ENCODE measurements at regions not wholly inside any gene's neighbourhood (a gene's known extent, or its start where the extent isn't known, plus 50 kb on each side); places are given as distances from the start of the nearest gene placed in this dataset.
A peak's percentile ranks its signal among the peaks of the same experiment; 100 is the strongest.

GRCh38 chr4:115376866-115377265 is 263.4 kb upstream of the NDST4 start:
- H2AFZ ChIP-seq (ENCODE audit: low read length) = peak overlapping the region; percentile 34
- no peak overlapping the region for H3K4me2 ChIP-seq (ENCODE audit: insufficient read depth, low read length, poor library complexity, severe bottlenecking)
- H3K4me3 ChIP-seq (ENCODE audit: low read length in 2 of 2) = no peak overlapping the region
- no peak overlapping the region for H2BK5ac ChIP-seq (ENCODE audit: low read length)
- no peak overlapping the region for H2AK5ac ChIP-seq (ENCODE audit: low read depth, low read length)
- no peaks in the 10 kb centered on the region for H3K79me1 ChIP-seq (ENCODE audit: low read depth, low read length)
- no peak overlapping the region for H2BK120ac ChIP-seq (ENCODE audit: low read depth, low read length)
- no peaks in the 10 kb centered on the region for H3K27me3 ChIP-seq (ENCODE audit: control insufficient read depth in 3 of 3, insufficient read depth in 3 of 3, low read depth in 1 of 3, low read length in 3 of 3)
- no peaks in the 10 kb centered on the region for H3K36me3 ChIP-seq (replicated peaks in 1 of 2; ENCODE audit: control insufficient read depth in 2 of 2, insufficient read depth in 2 of 2, low read length in 2 of 2)
- no peak overlapping the region for H3K4ac ChIP-seq (ENCODE audit: low read length)
- H3K18ac ChIP-seq (ENCODE audit: low read length) = no peak overlapping the region
- H3K9me3 ChIP-seq (replicated peaks in 1 of 2; ENCODE audit: control insufficient read depth in 2 of 2, insufficient read depth in 1 of 2, low read depth in 1 of 2, low read length in 2 of 2) = no peaks in the 10 kb centered on the region
- DNase-seq (ENCODE audit: low spot score) = no peak
- H3K14ac ChIP-seq (ENCODE audit: low read length) = no peak overlapping the region
- H3K27ac ChIP-seq (replicated peaks; ENCODE audit: low read length) = no peak overlapping the region
- H4K8ac ChIP-seq (ENCODE audit: low read depth, low read length) = no peak overlapping the region
- peaks cover 0 to 2% of the 10 kb centered on the region in 2 donors for H3K4me1 ChIP-seq (ENCODE audit: control insufficient read depth in 2 of 2, insufficient read depth in 1 of 2, low read depth in 1 of 2, low read length in 2 of 2)
- H2BK15ac ChIP-seq (ENCODE audit: low read length) = no peak overlapping the region
- no peak overlapping the region for H2BK12ac ChIP-seq (ENCODE audit: low read length)
- no peak overlapping the region for H3K9ac ChIP-seq (ENCODE audit: low read depth, low read length, poor library complexity)
- no CpG with 5 or more reads among the region's 2 CpGs for WGBS, 2 donors (ENCODE audit: extremely low coverage in 2 of 2, insufficient read length in 2 of 2, insufficient replicate concordance in 1 of 2)
- no peak overlapping the region for H3K23ac ChIP-seq (ENCODE audit: low read depth, low read length, poor library complexity)
- no peak overlapping the region for H4K91ac ChIP-seq (ENCODE audit: low read depth, low read length, poor library complexity)

DNA sequence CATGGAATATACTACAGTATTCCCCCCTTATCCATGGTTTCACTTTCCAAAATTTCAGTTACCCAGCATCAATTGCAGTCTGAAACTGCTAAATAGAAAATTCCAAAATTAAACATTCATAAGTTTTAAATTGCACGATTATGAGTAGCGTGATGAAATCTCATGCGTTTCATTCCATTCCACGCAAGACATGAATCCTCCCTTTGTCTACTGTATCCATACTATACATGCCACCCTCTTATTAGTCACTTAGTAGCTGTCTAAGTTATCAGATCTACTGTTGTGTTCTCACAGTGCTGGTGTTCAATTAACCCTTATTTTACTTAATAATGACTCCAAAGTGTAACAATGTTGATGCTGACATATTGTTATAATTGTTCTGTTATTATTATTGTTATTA is 261.2 kb upstream of the NDST4 start:
- no CpG with 5 or more reads among the region's 4 CpGs for WGBS, 2 donors (ENCODE audit: extremely low coverage in 2 of 2, insufficient read length in 2 of 2, insufficient replicate concordance in 1 of 2)

GRCh38 chr4:115370490-115370889 is 257.1 kb upstream of the NDST4 start:
- H2BK15ac ChIP-seq (ENCODE audit: low read length) = no peak overlapping the region
- no peak overlapping the region for H2BK5ac ChIP-seq (ENCODE audit: low read length)
- H2AFZ ChIP-seq (ENCODE audit: low read length) = no peak overlapping the region
- no peak overlapping the region for H4K91ac ChIP-seq (ENCODE audit: low read depth, low read length, poor library complexity)
- no peak overlapping the region for H3K27ac ChIP-seq (replicated peaks; ENCODE audit: low read length)
- no CpG with 5 or more reads among the region's 3 CpGs for WGBS, 2 donors (ENCODE audit: extremely low coverage in 2 of 2, insufficient read length in 2 of 2, insufficient replicate concordance in 1 of 2)
- H2BK12ac ChIP-seq (ENCODE audit: low read length) = no peak overlapping the region
- H3K14ac ChIP-seq (ENCODE audit: low read length) = no peak overlapping the region
- H3K27me3 ChIP-seq (ENCODE audit: control insufficient read depth in 3 of 3, insufficient read depth in 3 of 3, low read depth in 1 of 3, low read length in 3 of 3) = no peaks in the 10 kb centered on the region
- H3K9me3 ChIP-seq (replicated peaks in 1 of 2; ENCODE audit: control insufficient read depth in 2 of 2, insufficient read depth in 1 of 2, low read depth in 1 of 2, low read length in 2 of 2) = no peaks in the 10 kb centered on the region
- no peaks in the 10 kb centered on the region for H3K36me3 ChIP-seq (replicated peaks in 1 of 2; ENCODE audit: control insufficient read depth in 2 of 2, insufficient read depth in 2 of 2, low read length in 2 of 2)
- no peak overlapping the region for H3K4me3 ChIP-seq (ENCODE audit: low read length in 2 of 2)
- H3K18ac ChIP-seq (ENCODE audit: low read length) = no peak overlapping the region
- H3K23ac ChIP-seq (ENCODE audit: low read depth, low read length, poor library complexity) = no peak overlapping the region
- no peak overlapping the region for H4K8ac ChIP-seq (ENCODE audit: low read depth, low read length)
- H3K4ac ChIP-seq (ENCODE audit: low read length) = no peak overlapping the region
- H3K4me2 ChIP-seq (ENCODE audit: insufficient read depth, low read length, poor library complexity, severe bottlenecking) = no peak overlapping the region
- no peak overlapping the region for H2BK120ac ChIP-seq (ENCODE audit: low read depth, low read length)
- H2AK5ac ChIP-seq (ENCODE audit: low read depth, low read length) = no peak overlapping the region
- DNase-seq (ENCODE audit: low spot score) = no peak
- H3K79me1 ChIP-seq (ENCODE audit: low read depth, low read length) = no peaks in the 10 kb centered on the region
- no peak overlapping the region for H3K9ac ChIP-seq (ENCODE audit: low read depth, low read length, poor library complexity)
- H3K4me1 ChIP-seq (ENCODE audit: control insufficient read depth in 2 of 2, insufficient read depth in 1 of 2, low read depth in 1 of 2, low read length in 2 of 2) = peaks cover 0 to 2% of the 10 kb centered on the region in 2 donors

More for the DNA sequence above, 261.2 kb upstream of the NDST4 start:
- Histone ChIP-seq H3K18ac (ENCODE audit: low read length) (no peak overlapping the region), H3K27ac (replicated peaks; ENCODE audit: low read length) (no peak overlapping the region), H3K4me2 (ENCODE audit: insufficient read depth, low read length, poor library complexity, severe bottlenecking) (no peak overlapping the region), H2BK12ac (ENCODE audit: low read length) (no peak overlapping the region), H2BK5ac (ENCODE audit: low read length) (no peak overlapping the region), H3K27me3 (ENCODE audit: control insufficient read depth in 3 of 3, insufficient read depth in 3 of 3, low read depth in 1 of 3, low read length in 3 of 3) (no peaks in the 10 kb centered on the region), H4K91ac (ENCODE audit: low read depth, low read length, poor library complexity) (no peak overlapping the region), H3K9ac (ENCODE audit: low read depth, low read length, poor library complexity) (no peak overlapping the region), H2AFZ (ENCODE audit: low read length) (no peak overlapping the region), H4K8ac (ENCODE audit: low read depth, low read length) (no peak overlapping the region), H3K9me3 (replicated peaks in 1 of 2; ENCODE audit: control insufficient read depth in 2 of 2, insufficient read depth in 1 of 2, low read depth in 1 of 2, low read length in 2 of 2) (no peaks in the 10 kb centered on the region), H3K14ac (ENCODE audit: low read length) (no peak overlapping the region), H2AK5ac (ENCODE audit: low read depth, low read length) (no peak overlapping the region), H3K79me1 (ENCODE audit: low read depth, low read length) (no peaks in the 10 kb centered on the region), H2BK15ac (ENCODE audit: low read length) (no peak overlapping the region), H3K23ac (ENCODE audit: low read depth, low read length, poor library complexity) (no peak overlapping the region), H3K36me3 (replicated peaks in 1 of 2; ENCODE audit: control insufficient read depth in 2 of 2, insufficient read depth in 2 of 2, low read length in 2 of 2) (no peaks in the 10 kb centered on the region), H3K4me1 (ENCODE audit: control insufficient read depth in 2 of 2, insufficient read depth in 1 of 2, low read depth in 1 of 2, low read length in 2 of 2) (peaks cover 0 to 2% of the 10 kb centered on the region in 2 donors), H3K4ac (ENCODE audit: low read length) (no peak overlapping the region), H2BK120ac (ENCODE audit: low read depth, low read length) (no peak overlapping the region), H3K4me3 (ENCODE audit: low read length in 2 of 2) (no peak overlapping the region)
- no peak for DNase-seq (ENCODE audit: low spot score)

GRCh38 chr4:115370012-115370411 is 256.6 kb upstream of the NDST4 start:
- Histone ChIP-seq H4K8ac (ENCODE audit: low read depth, low read length) (no peak overlapping the region), H3K27me3 (ENCODE audit: control insufficient read depth in 3 of 3, insufficient read depth in 3 of 3, low read depth in 1 of 3, low read length in 3 of 3) (no peaks in the 10 kb centered on the region), H3K9me3 (replicated peaks in 1 of 2; ENCODE audit: control insufficient read depth in 2 of 2, insufficient read depth in 1 of 2, low read depth in 1 of 2, low read length in 2 of 2) (no peaks in the 10 kb centered on the region), H2AK5ac (ENCODE audit: low read depth, low read length) (no peak overlapping the region), H4K91ac (ENCODE audit: low read depth, low read length, poor library complexity) (no peak overlapping the region), H3K18ac (ENCODE audit: low read length) (no peak overlapping the region), H2BK12ac (ENCODE audit: low read length) (no peak overlapping the region), H3K23ac (ENCODE audit: low read depth, low read length, poor library complexity) (no peak overlapping the region), H2BK120ac (ENCODE audit: low read depth, low read length) (no peak overlapping the region), H2BK15ac (ENCODE audit: low read length) (no peak overlapping the region), H2AFZ (ENCODE audit: low read length) (no peak overlapping the region), H2BK5ac (ENCODE audit: low read length) (no peak overlapping the region), H3K27ac (replicated peaks; ENCODE audit: low read length) (no peak overlapping the region), H3K4me3 (ENCODE audit: low read length in 2 of 2) (no peak overlapping the region), H3K14ac (ENCODE audit: low read length) (no peak overlapping the region), H3K79me1 (ENCODE audit: low read depth, low read length) (no peaks in the 10 kb centered on the region), H3K9ac (ENCODE audit: low read depth, low read length, poor library complexity) (no peak overlapping the region), H3K4ac (ENCODE audit: low read length) (no peak overlapping the region), H3K36me3 (replicated peaks in 1 of 2; ENCODE audit: control insufficient read depth in 2 of 2, insufficient read depth in 2 of 2, low read length in 2 of 2) (no peaks in the 10 kb centered on the region), H3K4me2 (ENCODE audit: insufficient read depth, low read length, poor library complexity, severe bottlenecking) (no peak overlapping the region), H3K4me1 (ENCODE audit: control insufficient read depth in 2 of 2, insufficient read depth in 1 of 2, low read depth in 1 of 2, low read length in 2 of 2) (peaks cover 0 to 2% of the 10 kb centered on the region in 2 donors)
- DNase-seq (ENCODE audit: low spot score) = no peak
- WGBS, 2 donors (ENCODE audit: extremely low coverage in 2 of 2, insufficient read length in 2 of 2, insufficient replicate concordance in 1 of 2) = no CpG with 5 or more reads among the region's 3 CpGs

Data from neuronal stem cell (in vitro differentiated cells).